A673 (cell line): ENCODE measurements at regions not wholly inside any gene's neighbourhood (a gene's known extent, or its start where the extent isn't known, plus 50 kb on each side); places are given as distances from the start of the nearest gene placed in this dataset.

ENCODE experiments used
- BruUV-seq: library from RNA; stranded (reverse); fragments of 400-500 nt; replicated peaks from 2 replicates; lab custom pipeline; 2021; lab: Mats Ljungman, UMichigan
- CTCF ChIA-PET: fragments of 300-600 bp; sonication (Branson Sonifier 250); formaldehyde crosslinking; loops from one replicate; lab custom pipeline; 2022; ENCODE audit warnings: antibody characterized with exemption; lab: Charles Lee
- POLR2A ChIA-PET: fragments of 300-600 bp; sonication (Branson Sonifier 250); formaldehyde crosslinking; loops from one replicate; lab custom pipeline; 2022; ENCODE audit warnings: antibody characterized with exemption; ENCODE audit not compliant: low non-redundant PET; lab: Charles Lee
- DNase-seq: peaks from one replicate; pipeline ENCODE4 v3.0.0-alpha.2; 2015; ENCODE audit warnings: low spot score
- H3K27ac ChIP-seq: fragments of 200-600 bp; sonication (generic); 2 replicates; pipeline ENCODE4 v1.5.1; 2016; ENCODE audit warnings: mixed run types, low read depth, mild to moderate bottlenecking, mixed read lengths, antibody characterized with exemption, low read length; ENCODE audit not compliant: poor library complexity, severe bottlenecking
- H3K27me3 ChIP-seq: fragments of 200-600 bp; sonication (generic); replicated peaks from 2 replicates; pipeline ENCODE4 v1.6.1; 2017; ENCODE audit warnings: mixed run types, low read depth, mild to moderate bottlenecking, mixed read lengths, antibody characterized with exemption, low read length; ENCODE audit not compliant: insufficient read depth, poor library complexity
- H3K36me3 ChIP-seq: fragments of 200-600 bp; sonication (generic); 2 replicates; pipeline ENCODE4 v1.6.1; 2016; ENCODE audit warnings: mixed run types, mild to moderate bottlenecking, mixed read lengths, antibody characterized with exemption, low read length; ENCODE audit not compliant: insufficient read depth, poor library complexity, severe bottlenecking
- H3K4me1 ChIP-seq: fragments of 200-600 bp; sonication (generic); 2 replicates; pipeline ENCODE4 v1.6.1; 2017; ENCODE audit warnings: mixed run types, mild to moderate bottlenecking, mixed read lengths, antibody characterized with exemption, low read length; ENCODE audit not compliant: insufficient read depth, poor library complexity, severe bottlenecking
- H3K4me3 ChIP-seq: fragments of 200-600 bp; sonication (generic); 2 replicates; pipeline ENCODE4 v1.5.1; 2016; ENCODE audit warnings: low read depth, mixed run types, mild to moderate bottlenecking, mixed read lengths, low read length; ENCODE audit not compliant: poor library complexity, severe bottlenecking
- H3K9me3 ChIP-seq: fragments of 200-600 bp; sonication (generic); 2 replicates; pipeline ENCODE4 v1.6.1; 2016; ENCODE audit warnings: mixed run types, low read depth, mild to moderate bottlenecking, mixed read lengths, antibody characterized with exemption, low read length; ENCODE audit not compliant: poor library complexity, severe bottlenecking
- CTCF ChIP-seq: fragments of 300-800, 200-600 bp; sonication (generic); conservative IDR thresholded peaks from 2 replicates; pipeline ENCODE4 v1.5.1; 2017; ENCODE audit warnings: low read depth, mild to moderate bottlenecking, antibody characterized with exemption, low read length, moderate library complexity, mixed read lengths
- EZH2 ChIP-seq: fragments of 200-600 bp; sonication (generic); IDR thresholded peaks from 2 replicates; pipeline ENCODE4 v1.6.1; 2017; ENCODE audit warnings: borderline replicate concordance, low read depth, mild to moderate bottlenecking, mixed read lengths, antibody characterized with exemption, low read length; ENCODE audit not compliant: poor library complexity, severe bottlenecking
- intact Hi-C: fragments of 100-400 bp; cut with micrococcal nuclease; formaldehyde crosslinking; loops from one replicate; pipeline ENCODE4 v1.10.0; 2022; ENCODE audit not compliant: unreplicated experiment

DNA sequence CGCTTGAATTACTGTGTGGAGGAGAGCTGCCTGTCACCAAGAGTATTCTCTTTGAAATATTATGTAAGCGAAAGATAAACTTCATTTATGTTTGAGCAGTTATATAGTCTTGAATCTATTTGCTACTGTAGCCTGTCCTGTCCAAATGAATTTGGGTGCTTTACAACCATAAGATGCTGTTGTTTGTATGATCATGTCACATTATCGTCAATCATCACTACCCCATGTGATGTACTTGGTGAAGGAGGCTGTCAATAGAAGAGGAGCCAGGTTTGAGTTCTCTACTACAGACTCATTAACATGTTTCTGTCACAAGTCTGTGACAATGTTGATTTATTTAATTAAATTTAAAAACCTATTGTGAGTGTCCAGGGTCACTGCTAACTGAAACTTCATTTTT, 403.3 kb upstream of the MEF2C start:
- H3K36me3 ChIP-seq: no peaks in the 10 kb centered on the region
- H3K4me3 ChIP-seq: no peak overlapping the region
- no peak for DNase-seq
- no peaks in the 10 kb centered on the region for H3K4me1 ChIP-seq
- intact Hi-C loops: no loop called here
- H3K27ac ChIP-seq: no peak overlapping the region
- BruUV-seq: no TSS peak
- no peak for TF ChIP-seq CTCF
- CTCF ChIA-PET: no interaction called here
- no peaks in the 10 kb centered on the region for H3K27me3 ChIP-seq
- H3K9me3 ChIP-seq: no peaks in the 10 kb centered on the region
- POLR2A ChIA-PET: no interaction called here

DNA sequence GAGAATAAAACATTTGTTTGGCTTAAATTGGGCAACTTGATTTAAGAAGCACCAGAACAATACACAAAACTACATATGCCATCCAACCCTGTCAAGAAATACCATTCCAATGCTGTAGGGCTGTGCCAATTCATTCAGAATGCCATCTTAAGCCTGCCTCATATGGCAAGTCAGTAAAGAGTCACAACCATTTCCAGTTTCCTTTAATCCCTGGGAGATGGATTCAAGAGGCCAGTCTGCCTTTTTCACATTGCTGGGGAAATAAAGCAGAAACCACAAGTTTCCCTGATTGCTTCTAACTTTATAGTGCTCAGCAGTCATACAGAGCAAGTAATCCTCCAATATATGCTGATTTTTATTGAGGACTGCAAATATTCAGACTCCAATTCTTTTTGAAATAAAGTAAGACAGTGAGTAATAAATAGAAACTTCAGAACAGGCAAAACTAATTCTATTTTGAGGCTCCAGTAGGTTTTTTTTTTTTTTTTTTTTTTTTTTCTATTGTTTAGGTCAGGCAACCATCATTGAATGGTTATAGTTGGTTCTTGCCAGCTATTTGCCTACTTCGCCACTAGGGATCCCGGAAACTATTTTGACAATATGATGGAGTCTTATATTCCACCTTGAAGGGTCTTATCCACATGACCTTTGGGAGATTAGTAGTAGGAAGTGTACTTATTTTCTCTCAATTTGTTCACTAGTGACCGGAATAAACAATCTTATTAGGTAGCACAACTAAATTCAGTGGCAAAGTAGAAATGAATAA, 400.9 kb upstream of the MEF2C start:
- H3K4me3 ChIP-seq: no peak overlapping the region
- no peaks in the 10 kb centered on the region for H3K9me3 ChIP-seq
- no peaks in the 10 kb centered on the region for H3K4me1 ChIP-seq
- TF ChIP-seq EZH2 (no peak), CTCF (0 out of 2 replicates have a peak, but pooled peaks have one; percentile 28)
- ChIA-PET POLR2A (no interaction called here), CTCF (no interaction called here)
- intact Hi-C loops: no loop called here
- no peak overlapping the region for H3K27ac ChIP-seq
- no peaks in the 10 kb centered on the region for H3K36me3 ChIP-seq
- BruUV-seq: no TSS peak
- peak; percentile 7 for DNase-seq
- H3K27me3 ChIP-seq: no peaks in the 10 kb centered on the region

GRCh38 chr5:89282554-89283510, 399.8 kb upstream of the MEF2C start:
- POLR2A ChIA-PET: no interaction called here
- no peak for DNase-seq
- TF ChIP-seq CTCF (no peak), EZH2 (no peak)
- Histone ChIP-seq H3K27me3 (no peaks in the 10 kb centered on the region), H3K4me3 (no peak overlapping the region), H3K4me1 (no peaks in the 10 kb centered on the region), H3K36me3 (no peaks in the 10 kb centered on the region), H3K27ac (no peak overlapping the region), H3K9me3 (no peaks in the 10 kb centered on the region)
- intact Hi-C loops: no loop called here
- BruUV-seq: no TSS peak
- CTCF ChIA-PET: no interaction called here
